IMR-90 (cell line): ENCODE measurements at regions not wholly inside any gene's neighbourhood (a gene's known extent, or its start where the extent isn't known, plus 50 kb on each side); places are given as distances from the start of the nearest gene placed in this dataset.

ENCODE experiments used
- ATAC-seq: fragments of 200-7000 bp; cut with Tn5 transposase; 2 replicates; pipeline ENCODE4 v1.9.1; 2020; ENCODE audit warnings: low read depth, mild to moderate bottlenecking, moderate library complexity
- BruUV-seq: library from RNA; stranded (reverse); fragments of 400-500 nt; replicated peaks from 2 replicates; lab custom pipeline; 2021; lab: Mats Ljungman, UMichigan
- CTCF ChIA-PET: fragments of 300-600 bp; formaldehyde crosslinking; extraction: SDS; loops from one replicate; lab custom pipeline; 2021; ENCODE audit warnings: antibody characterized with exemption; lab: Yijun Ruan, JAX
- POLR2A ChIA-PET: fragments of 300-600 bp; sonication (Branson Sonifier 250); formaldehyde crosslinking; loops from one replicate; lab custom pipeline; 2022; ENCODE audit warnings: antibody characterized with exemption; ENCODE audit not compliant: unreplicated experiment; lab: Charles Lee
- DNase-seq: peaks from one replicate; pipeline ENCODE4 v3.0.0; 2013
- H2AFZ ChIP-seq: replicated peaks from 2 replicates; pipeline ENCODE3; 2013; ENCODE audit warnings: low read length, mild to moderate bottlenecking; ENCODE audit not compliant: poor library complexity
- H2AK5ac ChIP-seq: 2 replicates; pipeline ENCODE4 v1.6.1; 2013; ENCODE audit warnings: low read depth, low read length, inconsistent platforms
- H2AK9ac ChIP-seq: replicated peaks from 2 replicates; pipeline ENCODE3; 2013; ENCODE audit warnings: mild to moderate bottlenecking, low read depth, low read length, moderate library complexity; ENCODE audit not compliant: poor library complexity
- H2BK120ac ChIP-seq: 2 replicates; pipeline ENCODE4 v1.6.1; 2013; ENCODE audit warnings: low read depth, low read length, inconsistent platforms
- H2BK15ac ChIP-seq: 3 replicates; pipeline ENCODE4 v1.6.1; 2013; ENCODE audit warnings: low read depth, low read length, inconsistent platforms
- H2BK20ac ChIP-seq: 2 replicates; pipeline ENCODE4 v1.6.1; 2013; ENCODE audit warnings: low read depth, mild to moderate bottlenecking, inconsistent platforms, low read length, moderate library complexity
- H2BK5ac ChIP-seq: 2 replicates; pipeline ENCODE4 v1.6.1; 2013; ENCODE audit warnings: mild to moderate bottlenecking, low read depth, low read length, inconsistent platforms; ENCODE audit not compliant: poor library complexity, severe bottlenecking
- H3K14ac ChIP-seq: replicated peaks from 2 replicates; pipeline ENCODE4 v1.6.1; 2013; ENCODE audit warnings: low read depth, low read length, inconsistent platforms
- H3K18ac ChIP-seq: 2 replicates; pipeline ENCODE4 v1.6.1; 2013; ENCODE audit warnings: low read depth, low read length, control low read depth
- H3K23ac ChIP-seq: 2 replicates; pipeline ENCODE4 v1.6.1; 2013; ENCODE audit warnings: low read depth, low read length, inconsistent platforms
- H3K27ac ChIP-seq: 2 replicates; pipeline ENCODE4 v1.5.1; 2013; ENCODE audit warnings: mild to moderate bottlenecking, control low read depth, low read length; ENCODE audit not compliant: insufficient read depth
- H3K27me3 ChIP-seq: 2 replicates; pipeline ENCODE4 v1.6.1; 2013; ENCODE audit warnings: low read length; ENCODE audit not compliant: control insufficient read depth, insufficient read depth
- H3K36me3 ChIP-seq: 2 replicates; pipeline ENCODE4 v1.6.1; 2013; ENCODE audit warnings: low read length, mixed read lengths; ENCODE audit not compliant: control insufficient read depth, insufficient read depth
- H3K4ac ChIP-seq: 2 replicates; pipeline ENCODE4 v1.6.1; 2013; ENCODE audit warnings: low read depth, low read length, inconsistent platforms
- H3K4me1 ChIP-seq: 2 replicates; pipeline ENCODE4 v1.6.1; 2013; ENCODE audit warnings: low read length, mixed read lengths; ENCODE audit not compliant: control insufficient read depth, insufficient read depth
- H3K4me2 ChIP-seq: 2 replicates; pipeline ENCODE4 v1.6.1; 2013; ENCODE audit warnings: low read depth, mild to moderate bottlenecking, control low read depth, low read length, moderate library complexity
- H3K4me3 ChIP-seq: 2 replicates; pipeline ENCODE4 v1.5.1; 2013; ENCODE audit warnings: low read depth, mild to moderate bottlenecking, control low read depth, low read length, moderate library complexity; ENCODE audit not compliant: insufficient read depth
- H3K56ac ChIP-seq: 2 replicates; pipeline ENCODE4 v1.6.1; 2013; ENCODE audit warnings: low read length, inconsistent platforms; ENCODE audit not compliant: insufficient read depth; ENCODE audit errors: extremely low read depth
- H3K79me1 ChIP-seq, 2 experiments: 2 replicates each; pipeline ENCODE4 v1.6.1; 2013; ENCODE audit warnings: low read length in 2 of 2, inconsistent platforms in 1 of 2, low read depth in 1 of 2
- H3K9ac ChIP-seq: 2 replicates; pipeline ENCODE4 v1.6.1; 2013; ENCODE audit warnings: low read depth, low read length, control low read depth
- H3K9me1 ChIP-seq: 2 replicates; pipeline ENCODE4 v1.6.1; 2013; ENCODE audit warnings: low read length, inconsistent platforms; ENCODE audit not compliant: insufficient read depth
- H3K9me3 ChIP-seq: 2 replicates; pipeline ENCODE4 v1.6.1; 2013; ENCODE audit warnings: low read length; ENCODE audit not compliant: control insufficient read depth, insufficient read depth
- H4K20me1 ChIP-seq: 2 replicates; pipeline ENCODE4 v1.6.1; 2013; ENCODE audit warnings: low read length, inconsistent platforms; ENCODE audit not compliant: insufficient read depth
- H4K5ac ChIP-seq: 2 replicates; pipeline ENCODE4 v1.6.1; 2013; ENCODE audit warnings: mild to moderate bottlenecking, low read depth, low read length, control low read depth
- H4K8ac ChIP-seq, 2 experiments: 2 replicates each; pipeline ENCODE4 v1.6.1; 2013; ENCODE audit warnings: low read depth in 2 of 2, low read length in 2 of 2, control low read depth in 1 of 2, inconsistent platforms in 1 of 2
- H4K91ac ChIP-seq: 2 replicates; pipeline ENCODE4 v1.6.1; 2013; ENCODE audit warnings: low read depth, low read length, inconsistent platforms; ENCODE audit not compliant: insufficient read depth
- MAFK ChIP-seq: IDR thresholded peaks from 2 replicates; pipeline ENCODE4 v1.6.1; 2012; ENCODE audit warnings: low read depth, low read length, improper control_type of control experiment
- RAD21 ChIP-seq: IDR thresholded peaks from 2 replicates; pipeline ENCODE4 v1.6.1; 2012; ENCODE audit warnings: low read length, improper control_type of control experiment
- WGBS, 2 experiments: methylation state at CpG; one replicate each; pipeline versions ENCODE4 v1.1.5 to v1.1.7; 2013; ENCODE audit warnings: missing lambda C conversion rate in 2 of 2; ENCODE audit not compliant: insufficient read length in 1 of 2; ENCODE audit errors: extremely low coverage in 2 of 2; 5-methylcytosine and 5-hydroxymethylcytosine counted together
- dilution Hi-C: fragments of 300-500 bp; cut with HindIII; formaldehyde crosslinking; loops from one replicate; pipeline ENCODE4 v1.14.3; 2018; ENCODE audit warnings: low sequenced_read_pairs; ENCODE audit not compliant: unreplicated experiment
- in situ Hi-C: fragments of 300-500 bp; cut with MboI; formaldehyde crosslinking; loops from 3 replicates; pipeline ENCODE4 v1.14.3; 2019; ENCODE audit warnings: low sequenced_read_pairs, inconsistent platforms, mixed read lengths
- intact Hi-C: fragments of 100-400 bp; cut with micrococcal nuclease; formaldehyde crosslinking; loops from 2 replicates; pipeline ENCODE4 v1.10.0; 2022

DNA sequence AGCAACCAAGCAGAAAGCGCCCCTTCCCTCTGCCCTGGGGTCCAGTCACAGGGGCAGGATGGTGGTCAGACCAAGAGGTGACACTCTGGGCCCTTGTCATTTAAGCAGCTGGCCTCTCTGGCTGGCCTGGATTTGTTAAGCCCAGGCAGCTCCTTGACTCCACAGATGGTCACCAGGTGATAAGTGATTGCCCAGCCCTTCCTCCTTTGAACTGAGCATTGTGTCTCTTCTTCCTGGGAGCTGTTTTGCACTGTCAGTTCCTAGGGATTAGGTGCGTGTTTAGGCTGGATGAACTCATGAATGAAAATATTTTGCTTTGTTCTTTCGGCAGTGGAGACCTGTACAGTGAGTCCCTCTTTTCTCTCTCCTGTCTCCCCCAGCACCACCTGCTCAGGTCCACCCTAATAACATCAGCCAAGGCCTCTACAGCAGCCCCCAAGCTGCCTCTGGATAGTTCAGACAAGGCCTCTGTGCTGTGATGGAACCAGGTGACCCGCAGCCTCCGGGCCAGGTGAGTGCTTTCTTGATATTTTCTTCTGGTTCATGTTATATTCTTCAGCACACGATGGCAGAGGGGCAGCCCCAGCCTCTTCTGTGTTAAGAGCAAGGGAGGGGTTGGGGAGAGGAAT, 139.7 kb upstream of the PITX1 start:
- Histone ChIP-seq H3K27me3 (peaks cover 18% of the 10 kb centered on the region), H4K91ac (no peak overlapping the region), H3K18ac (no peak overlapping the region), H3K9me1 (peaks cover 5% of the 10 kb centered on the region; the same call in 1 of the 2 replicates), H2AFZ (peak overlapping the region; percentile 7), H3K36me3 (no peaks in the 10 kb centered on the region), H3K23ac (no peak overlapping the region), H3K79me1 (no peaks in the 10 kb centered on the region), H3K9me3 (no peaks in the 10 kb centered on the region), H3K4ac (no peak overlapping the region), H2BK20ac (no peak overlapping the region), H3K27ac (no peak overlapping the region), H4K20me1 (no peaks in the 10 kb centered on the region), H4K8ac (no peak overlapping the region), H3K56ac (no peak overlapping the region), H3K9ac (no peak overlapping the region), H4K5ac (no peak overlapping the region), H2BK120ac (no peak overlapping the region), H3K4me2 (no peak overlapping the region), H3K4me1 (no peaks in the 10 kb centered on the region), H2BK15ac (no peak overlapping the region), H3K14ac (no peak overlapping the region), H2BK5ac (no peak overlapping the region), H3K4me3 (no peak overlapping the region), H2AK9ac (peak overlapping the region; percentile 55), H2AK5ac (no peak overlapping the region)
- dilution Hi-C loops: no loop called here
- CTCF ChIA-PET: interaction anchor here (1.1 to 1.2 kb wide), 2 partner anchors 10 to 34 kb away, joined by 3 to 4 read pairs; no protein-coding TSS in a partner anchor
- TF ChIP-seq RAD21: no peak
- TF ChIP-seq MAFK: no peak
- no peak for ATAC-seq
- intact Hi-C loops: no loop called here
- DNase-seq: no peak
- in situ Hi-C loops: no loop called here
- no TSS peak for BruUV-seq
- WGBS, 2 experiments: no CpG with 5 or more reads among the region's 6 CpGs
- POLR2A ChIA-PET: interaction anchor here (0.6 kb wide), 1 partner anchor 29 kb away, joined by 3 read pairs; no protein-coding TSS in a partner anchor
